ENCODE measurements at regions not wholly inside any gene's neighbourhood (a gene's known extent, or its start where the extent isn't known, plus 50 kb on each side); places are given as distances from the start of the nearest gene placed in this dataset.

DNA sequence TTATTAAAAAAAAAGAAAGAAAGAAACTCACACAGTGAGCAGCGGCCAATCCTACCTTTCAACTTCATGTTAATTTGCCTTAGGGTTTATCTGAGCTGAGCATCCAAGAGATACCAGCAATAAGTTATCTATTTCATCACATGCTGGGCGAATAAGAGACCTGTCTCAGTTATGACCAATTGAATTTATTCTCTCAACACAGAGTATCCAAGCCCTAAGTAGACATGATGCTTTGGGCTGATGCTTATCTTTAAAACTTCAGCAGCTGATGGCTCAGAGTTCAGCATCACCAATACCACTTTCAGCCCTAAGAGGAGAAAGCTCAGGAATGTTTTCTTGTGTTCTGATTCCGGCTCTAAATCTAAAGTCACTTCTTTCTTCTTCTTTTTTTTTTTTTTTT, 489.0 kb upstream of the ZFHX3 start:
- TF ChIP-seq, protein P1, sequence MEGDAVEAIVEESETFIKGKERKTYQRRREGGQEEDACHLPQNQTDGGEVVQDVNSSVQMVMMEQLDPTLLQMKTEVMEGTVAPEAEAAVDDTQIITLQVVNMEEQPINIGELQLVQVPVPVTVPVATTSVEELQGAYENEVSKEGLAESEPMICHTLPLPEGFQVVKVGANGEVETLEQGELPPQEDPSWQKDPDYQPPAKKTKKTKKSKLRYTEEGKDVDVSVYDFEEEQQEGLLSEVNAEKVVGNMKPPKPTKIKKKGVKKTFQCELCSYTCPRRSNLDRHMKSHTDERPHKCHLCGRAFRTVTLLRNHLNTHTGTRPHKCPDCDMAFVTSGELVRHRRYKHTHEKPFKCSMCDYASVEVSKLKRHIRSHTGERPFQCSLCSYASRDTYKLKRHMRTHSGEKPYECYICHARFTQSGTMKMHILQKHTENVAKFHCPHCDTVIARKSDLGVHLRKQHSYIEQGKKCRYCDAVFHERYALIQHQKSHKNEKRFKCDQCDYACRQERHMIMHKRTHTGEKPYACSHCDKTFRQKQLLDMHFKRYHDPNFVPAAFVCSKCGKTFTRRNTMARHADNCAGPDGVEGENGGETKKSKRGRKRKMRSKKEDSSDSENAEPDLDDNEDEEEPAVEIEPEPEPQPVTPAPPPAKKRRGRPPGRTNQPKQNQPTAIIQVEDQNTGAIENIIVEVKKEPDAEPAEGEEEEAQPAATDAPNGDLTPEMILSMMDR (optimal IDR thresholded peaks at IDR 0.05 in 1 of 3, IDR thresholded peaks at IDR 0.05 in 1 of 3, conservative IDR thresholded peaks at IDR 0.05 in 1 of 3; ENCODE audit: extremely low read depth in 1 of 3, insufficient read depth in 2 of 3, low read length in 3 of 3) = no peak
- TF ChIP-seq EZH2 (IDR thresholded peaks at IDR 0.05; ENCODE audit: low read length) = no peak

Measured in keratinocyte (primary cell).